A549 (cell line): ENCODE measurements at regions not wholly inside any gene's neighbourhood (a gene's known extent, or its start where the extent isn't known, plus 50 kb on each side); places are given as distances from the start of the nearest gene placed in this dataset.

Experiments
- ATAC-seq, 2 experiments: fragments of 200-7000 bp in 1 of 2; fragments of >200 bp in 1 of 2; cut with Nextera tagmentation in 1 of 2; cut with Tn5 transposase in 1 of 2; 3 replicates each; pipeline versions ENCODE4 v1.8.0 to v1.9.1; 2018 to 2020; ENCODE audit warnings: mild to moderate bottlenecking in 1 of 2, moderate library complexity in 1 of 2
- CTCF ChIA-PET: fragments of 300-600 bp; sonication (Branson Sonifier 250); formaldehyde crosslinking; extraction: SDS; loops from one replicate; lab custom pipeline; 2021; ENCODE audit warnings: antibody characterized with exemption, inconsistent platforms; lab: Yijun Ruan, JAX
- POLR2A ChIA-PET: fragments of 350-600 bp; formaldehyde crosslinking; extraction: SDS; loops from one replicate; lab custom pipeline; 2021; ENCODE audit warnings: antibody characterized with exemption, inconsistent platforms; lab: Yijun Ruan, JAX
- DNase-seq, 2 experiments: peaks; one replicate each; pipeline versions ENCODE4 v3.0.0 to v3.0.0-alpha.2; 2011 to 2016; ENCODE audit warnings: low read depth in 1 of 2, low spot score in 1 of 2
- FAIRE-seq: peaks from 2 replicates; lab custom pipeline; 2011; peaks lifted over from hg19 to GRCh38; lab: Jason Lieb, UNC
- H3K27ac ChIP-seq, 2 experiments: fragments of >200 bp; sonication (Bioruptor Twin); formaldehyde crosslinking; 3 replicates each; pipeline ENCODE4 v1.5.1; 2016 to 2017
- H3K4me1 ChIP-seq: fragments of >200 bp; sonication (Bioruptor Twin); formaldehyde crosslinking; 3 replicates; pipeline ENCODE4 v1.6.1; 2016
- H3K4me2 ChIP-seq: fragments of >200 bp; sonication (Bioruptor Twin); formaldehyde crosslinking; 3 replicates; pipeline ENCODE4 v1.6.1; 2016
- H3K4me3 ChIP-seq: fragments of >200 bp; sonication (Bioruptor Twin); formaldehyde crosslinking; 3 replicates; pipeline ENCODE4 v1.5.1; 2016
- H3K9me3 ChIP-seq: fragments of >200 bp; sonication (Bioruptor Twin); formaldehyde crosslinking; 3 replicates; pipeline ENCODE4 v1.6.1; 2016
- CBX2 ChIP-seq: fragments of 200-600 bp; sonication (generic); IDR thresholded peaks from 2 replicates; pipeline ENCODE4 v1.6.1; 2016; ENCODE audit warnings: low read depth, mild to moderate bottlenecking, borderline replicate concordance
- EHMT2 ChIP-seq: fragments of 200-600 bp; sonication (generic); IDR thresholded peaks from 2 replicates; pipeline ENCODE4 v1.6.1; 2016; ENCODE audit warnings: antibody characterized with exemption, low read depth, mild to moderate bottlenecking, moderate library complexity
- EP300 ChIP-seq, 2 experiments: fragments of >200 bp; sonication (Bioruptor Twin); formaldehyde crosslinking; IDR thresholded peaks; 2 replicates in 1 of 2; 3 replicates in 1 of 2; pipeline ENCODE4 v1.6.1; 2016 to 2017
- ESRRA ChIP-seq: fragments of 150-350 bp; IDR thresholded peaks from 2 replicates; pipeline ENCODE4 v1.6.1; 2014; ENCODE audit warnings: mild to moderate bottlenecking, low read length, borderline replicate concordance
- FOXS1 ChIP-seq: fragments of 250-450 bp; sonication (Bioruptor Pico); IDR thresholded peaks from 2 replicates; pipeline ENCODE4 v1.5.0; 2020; ENCODE audit warnings: mild to moderate bottlenecking, moderate library complexity
- GATA3 ChIP-seq: IDR thresholded peaks from 2 replicates; pipeline ENCODE4 v1.6.1; 2012; ENCODE audit warnings: borderline replicate concordance
- HDAC2 ChIP-seq: fragments of 200-600 bp; sonication (generic); IDR thresholded peaks from 2 replicates; pipeline ENCODE4 v1.6.1; 2016
- HES2 ChIP-seq: fragments of >200 bp; sonication (Bioruptor Twin); formaldehyde crosslinking; IDR thresholded peaks from 2 replicates; pipeline ENCODE4 v1.6.1; 2016
- HEYL ChIP-seq: fragments of 250-450 bp; sonication (Bioruptor Pico); IDR thresholded peaks from 2 replicates; pipeline ENCODE4 v1.8.0; 2021; ENCODE audit warnings: mild to moderate bottlenecking, moderate library complexity
- HMGXB4 ChIP-seq: fragments of 250-450 bp; sonication (Bioruptor Pico); IDR thresholded peaks from 2 replicates; pipeline ENCODE4 v1.5.0; 2021; ENCODE audit warnings: mild to moderate bottlenecking, moderate library complexity, borderline replicate concordance
- JUN ChIP-seq, 2 experiments: fragments of >200 bp; sonication (Bioruptor Twin); formaldehyde crosslinking; IDR thresholded peaks; 2 replicates in 1 of 2; 3 replicates in 1 of 2; pipeline ENCODE4 v1.6.1; 2016 to 2017
- JUNB ChIP-seq: fragments of >200 bp; sonication (Bioruptor Twin); formaldehyde crosslinking; IDR thresholded peaks from 2 replicates; pipeline ENCODE4 v1.6.1; 2016
- KDM1A ChIP-seq: fragments of 200-600 bp; sonication (generic); IDR thresholded peaks from 2 replicates; pipeline ENCODE4 v1.6.1; 2016; ENCODE audit warnings: low read depth, mild to moderate bottlenecking
- MAFK ChIP-seq: fragments of 450-650 bp; IDR thresholded peaks from 2 replicates; pipeline ENCODE4 v1.6.1; 2014; ENCODE audit not compliant: partially characterized antibody
- NFE2L2 ChIP-seq: fragments of 150-350 bp; conservative IDR thresholded peaks from 2 replicates; pipeline ENCODE4 v1.6.1; 2014; ENCODE audit warnings: low read length
- PBX3 ChIP-seq: IDR thresholded peaks from 2 replicates; pipeline ENCODE4 v1.6.1; 2012
- RARB ChIP-seq: fragments of 250-450 bp; sonication (Bioruptor Pico); IDR thresholded peaks from 2 replicates; pipeline ENCODE4 v1.8.0; 2021; ENCODE audit warnings: mild to moderate bottlenecking, moderate library complexity
- REST ChIP-seq: fragments of 200-600 bp; sonication (generic); IDR thresholded peaks from 2 replicates; pipeline ENCODE4 v1.6.1; 2016; ENCODE audit warnings: antibody characterized with exemption, mild to moderate bottlenecking, moderate library complexity
- RNF2 ChIP-seq: fragments of 200-600 bp; sonication (generic); IDR thresholded peaks from 2 replicates; pipeline ENCODE4 v1.6.1; 2016; ENCODE audit warnings: low read depth, mild to moderate bottlenecking, antibody characterized with exemption, moderate library complexity, borderline replicate concordance
- USF2 ChIP-seq: fragments of 450-650 bp; IDR thresholded peaks from 2 replicates; pipeline ENCODE4 v1.6.1; 2014; ENCODE audit warnings: antibody characterized with exemption
- ZFP36 ChIP-seq: fragments of 450-650 bp; IDR thresholded peaks from 2 replicates; pipeline ENCODE4 v1.6.1; 2014; ENCODE audit warnings: borderline replicate concordance; ENCODE audit not compliant: partially characterized antibody
- ZNF302 ChIP-seq: fragments of 250-450 bp; sonication (Bioruptor Pico); IDR thresholded peaks from 2 replicates; pipeline ENCODE4 v1.9.0; 2021; ENCODE audit warnings: inconsistent platforms, mild to moderate bottlenecking, moderate library complexity
- ZSCAN20 ChIP-seq: fragments of 250-450 bp; sonication (Bioruptor Pico); IDR thresholded peaks from 2 replicates; pipeline ENCODE4 v1.8.0; 2022; ENCODE audit warnings: mild to moderate bottlenecking, moderate library complexity
- WGBS: methylation state at CpG from one replicate; pipeline ENCODE4 v1.1.6; 2017; ENCODE audit errors: missing lambda C conversion rate; 5-methylcytosine and 5-hydroxymethylcytosine counted together

GRCh38 chr6:17197607-17198006, 83.6 kb upstream of the RBM24 start:
- Histone ChIP-seq H3K27ac (no peak overlapping the region), H3K9me3 (no peaks in the 10 kb centered on the region), H3K4me2 (no peak overlapping the region)
- DNase-seq = no peak
- WGBS = 98% methylated on average over 6 of the region's 6 CpGs
- CTCF ChIA-PET = no interaction called here
- TF ChIP-seq KDM1A (no peak), CBX2 (no peak), HEYL (no peak), EP300 (IDR thresholded peaks at IDR 0.05) (no peak), JUN (IDR thresholded peaks at IDR 0.05) (no peak), HES2 (no peak), USF2 (no peak), RNF2 (no peak)
- TF ChIP-seq, all 56 proteins: peak for 0
- ATAC-seq (no peak), FAIRE-seq (no peak)
- no peak overlapping the region for H3K4me3 ChIP-seq
- H3K4me1 ChIP-seq = no peaks in the 10 kb centered on the region
- POLR2A ChIA-PET = no interaction called here

GRCh38 chr6:17200395-17200794, 80.8 kb upstream of the RBM24 start:
- Histone ChIP-seq H3K27ac (no peak overlapping the region), H3K9me3 (no peaks in the 10 kb centered on the region), H3K4me1 (no peaks in the 10 kb centered on the region), H3K4me2 (no peak overlapping the region), H3K4me3 (no peak overlapping the region)
- CTCF ChIA-PET = no interaction called here
- ATAC-seq (0 out of 6 replicates have a peak, but pooled peaks of 1 of the 2 experiments have one; percentile 31), DNase-seq (no peak), FAIRE-seq (no peak)
- TF ChIP-seq JUN (IDR thresholded peaks at IDR 0.05) (no peak), PBX3 (no peak), KDM1A (no peak), HES2 (no peak), EHMT2 (no peak), ZSCAN20 (CRISPR knock-in tag) (no peak), ZFP36 (no peak), JUNB (no peak), HDAC2 (no peak), REST (no peak), MAFK (no peak), ESRRA (no peak), FOXS1 (CRISPR knock-in tag) (no peak), HMGXB4 (no peak), NFE2L2 (no peak), RARB (CRISPR knock-in tag) (no peak), CBX2 (no peak), GATA3 (no peak), ZNF302 (CRISPR knock-in tag) (no peak)
- POLR2A ChIA-PET = interaction anchor here (0.7 kb wide), 1 partner anchor 527 kb away, joined by 11 read pairs; no protein-coding TSS in a partner anchor
- 93% methylated on average over 24 of the region's 34 CpGs for WGBS
